NB4 (cell line): ENCODE measurements at regions not wholly inside any gene's neighbourhood (a gene's known extent, or its start where the extent isn't known, plus 50 kb on each side); places are given as distances from the start of the nearest gene placed in this dataset.

Experiments
- POLR2A ChIP-seq: IDR thresholded peaks from 2 replicates; pipeline ENCODE4 v1.6.1; 2011; ENCODE audit warnings: mild to moderate bottlenecking; ENCODE audit not compliant: insufficient read length; ENCODE audit errors: extremely low read depth
- TF ChIP-seq, protein P1 (sequence below): IDR thresholded peaks from one replicate; pipeline ENCODE4 v1.5.1; 2012; ENCODE audit warnings: low read depth, low read length

DNA sequence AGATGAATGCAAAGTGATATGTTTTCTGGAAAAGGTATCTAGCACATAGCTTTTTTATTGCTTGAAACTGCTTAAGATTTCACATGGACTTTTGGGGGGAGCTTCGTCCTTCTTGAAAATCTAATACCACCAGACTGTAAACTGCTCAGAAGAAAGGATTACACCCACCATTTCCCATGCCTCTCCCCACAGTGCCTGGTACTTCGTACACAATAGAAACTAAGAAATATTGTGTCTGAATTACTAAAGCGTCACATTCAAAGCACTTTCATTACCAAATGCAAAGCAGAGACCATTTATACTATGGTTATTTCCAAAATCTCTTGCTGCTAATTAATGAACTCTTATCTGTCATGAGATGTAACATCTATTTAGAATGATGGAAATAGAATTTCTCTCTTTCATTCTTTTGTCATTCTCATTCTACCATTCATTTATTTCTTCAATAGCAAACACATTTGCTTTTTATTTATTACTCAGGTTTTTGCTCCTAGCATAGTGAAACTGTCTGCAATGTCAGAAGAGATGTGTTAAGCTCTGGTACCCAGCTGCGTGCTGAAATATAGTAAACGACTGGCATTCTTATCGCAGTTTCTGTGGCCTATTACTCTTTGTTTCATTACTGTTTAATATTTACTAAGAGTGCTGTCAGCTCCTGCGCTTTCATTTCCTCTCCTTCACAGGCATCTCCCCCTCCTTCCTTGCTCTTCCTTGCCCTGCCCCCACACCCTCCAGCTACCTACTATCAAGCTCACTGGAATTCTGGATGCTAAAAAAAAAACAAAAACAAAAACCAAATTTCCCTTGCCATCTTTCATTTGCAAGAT, 51.4 kb upstream of the RAPGEF2 start:
- TF ChIP-seq POLR2A, result no peak
- TF ChIP-seq, protein P1, sequence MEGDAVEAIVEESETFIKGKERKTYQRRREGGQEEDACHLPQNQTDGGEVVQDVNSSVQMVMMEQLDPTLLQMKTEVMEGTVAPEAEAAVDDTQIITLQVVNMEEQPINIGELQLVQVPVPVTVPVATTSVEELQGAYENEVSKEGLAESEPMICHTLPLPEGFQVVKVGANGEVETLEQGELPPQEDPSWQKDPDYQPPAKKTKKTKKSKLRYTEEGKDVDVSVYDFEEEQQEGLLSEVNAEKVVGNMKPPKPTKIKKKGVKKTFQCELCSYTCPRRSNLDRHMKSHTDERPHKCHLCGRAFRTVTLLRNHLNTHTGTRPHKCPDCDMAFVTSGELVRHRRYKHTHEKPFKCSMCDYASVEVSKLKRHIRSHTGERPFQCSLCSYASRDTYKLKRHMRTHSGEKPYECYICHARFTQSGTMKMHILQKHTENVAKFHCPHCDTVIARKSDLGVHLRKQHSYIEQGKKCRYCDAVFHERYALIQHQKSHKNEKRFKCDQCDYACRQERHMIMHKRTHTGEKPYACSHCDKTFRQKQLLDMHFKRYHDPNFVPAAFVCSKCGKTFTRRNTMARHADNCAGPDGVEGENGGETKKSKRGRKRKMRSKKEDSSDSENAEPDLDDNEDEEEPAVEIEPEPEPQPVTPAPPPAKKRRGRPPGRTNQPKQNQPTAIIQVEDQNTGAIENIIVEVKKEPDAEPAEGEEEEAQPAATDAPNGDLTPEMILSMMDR, result no peak
